Activated naive CD8-positive, alpha-beta T cell treated with anti-CD3 and anti-CD28 coated beads, Interleukin-2, amount 50 U/mL, for 24 hours (primary cell): ENCODE measurements at regions not wholly inside any gene's neighbourhood (a gene's known extent, or its start where the extent isn't known, plus 50 kb on each side); places are given as distances from the start of the nearest gene placed in this dataset.
"Not testable (repeated sequence)": the region's sequence is repeated elsewhere in the genome, so short reads cannot be mapped to it uniquely, and the experiment has no call there.

Source experiments
- ATAC-seq: fragments of 150-1000 bp; cut with Tn5 transposase; one replicate; pipeline ENCODE4 v1.10.0; 2021
- DNase-seq: peaks from one replicate; pipeline ENCODE4 v3.0.0; 2021
- H3K27ac Mint-ChIP-seq: one replicate; pipeline ENCODE4 v1.8.0; 2021; ENCODE audit warnings: mild to moderate bottlenecking, mixed read lengths
- H3K27me3 Mint-ChIP-seq: one replicate; pipeline ENCODE4 v1.8.0; 2021; ENCODE audit warnings: mixed read lengths
- H3K36me3 Mint-ChIP-seq: one replicate; pipeline ENCODE4 v1.8.0; 2021; ENCODE audit warnings: low read depth, mixed read lengths
- H3K4me1 Mint-ChIP-seq: one replicate; pipeline ENCODE4 v1.8.0; 2021; ENCODE audit warnings: mixed read lengths
- H3K4me3 Mint-ChIP-seq: one replicate; pipeline ENCODE4 v1.8.0; 2021; ENCODE audit warnings: mild to moderate bottlenecking, moderate library complexity, mixed read lengths
- H3K9me3 Mint-ChIP-seq: one replicate; pipeline ENCODE4 v1.8.0; 2021; ENCODE audit warnings: mixed read lengths

GRCh38 chr5:164145458-164145857 lies 640.0 kb downstream of the MAT2B start:
- H3K4me1 Mint-ChIP-seq: no peaks in the 10 kb centered on the region
- ATAC-seq (no peak), DNase-seq (no peak)
- H3K9me3 Mint-ChIP-seq: peaks cover 17% of the 10 kb centered on the region
- H3K27ac Mint-ChIP-seq: no peak overlapping the region
- H3K4me3 Mint-ChIP-seq: no peak overlapping the region
- no peaks in the 10 kb centered on the region for H3K36me3 Mint-ChIP-seq
- no peaks in the 10 kb centered on the region for H3K27me3 Mint-ChIP-seq

- peaks cover 17% of the 10 kb centered on the region for H3K9me3 Mint-ChIP-seq
- H3K27me3 Mint-ChIP-seq: no peaks in the 10 kb centered on the region
- H3K4me3 Mint-ChIP-seq: no peak overlapping the region
- ATAC-seq (no peak), DNase-seq (no peak)
- no peaks in the 10 kb centered on the region for H3K4me1 Mint-ChIP-seq
- H3K27ac Mint-ChIP-seq: no peak overlapping the region
- H3K36me3 Mint-ChIP-seq: no peaks in the 10 kb centered on the region
These were observed 640.8 kb downstream of the MAT2B start for GRCh38 chr5:164146223-164146622.

GRCh38 chr5:164148292-164148691 lies 642.9 kb downstream of the MAT2B start:
- no peak for DNase-seq
- Mint-ChIP-seq H3K4me3 (no peak overlapping the region), H3K27ac (no peak overlapping the region), H3K9me3 (peaks cover 23% of the 10 kb centered on the region), H3K36me3 (no peaks in the 10 kb centered on the region), H3K4me1 (no peaks in the 10 kb centered on the region), H3K27me3 (no peaks in the 10 kb centered on the region)
- ATAC-seq: no peak

GRCh38 chr5:164152539-164152938 lies 647.1 kb downstream of the MAT2B start:
- peaks cover 16% of the 10 kb centered on the region for H3K9me3 Mint-ChIP-seq
- ATAC-seq, H3K27ac Mint-ChIP-seq, H3K4me1 Mint-ChIP-seq, H3K27me3 Mint-ChIP-seq, DNase-seq, H3K4me3 Mint-ChIP-seq, H3K36me3 Mint-ChIP-seq: not testable (repeated sequence)

- ATAC-seq: no peak
- no peak overlapping the region for H3K27ac Mint-ChIP-seq
- peaks cover 16% of the 10 kb centered on the region for H3K9me3 Mint-ChIP-seq
- H3K4me3 Mint-ChIP-seq: no peak overlapping the region
- no peaks in the 10 kb centered on the region for H3K4me1 Mint-ChIP-seq
- H3K36me3 Mint-ChIP-seq: no peaks in the 10 kb centered on the region
- DNase-seq: no peak
- no peaks in the 10 kb centered on the region for H3K27me3 Mint-ChIP-seq
These were observed 648.2 kb downstream of the MAT2B start for GRCh38 chr5:164153469-164154172.

GRCh38 chr5:164170814-164171213 lies 665.4 kb downstream of the MAT2B start:
- DNase-seq (no peak), ATAC-seq (no peak)
- H3K4me1 Mint-ChIP-seq: no peaks in the 10 kb centered on the region
- no peaks in the 10 kb centered on the region for H3K27me3 Mint-ChIP-seq
- peaks cover 5% of the 10 kb centered on the region for H3K9me3 Mint-ChIP-seq
- H3K36me3 Mint-ChIP-seq: no peaks in the 10 kb centered on the region
- no peak overlapping the region for H3K27ac Mint-ChIP-seq
- H3K4me3 Mint-ChIP-seq: no peak overlapping the region

- H3K36me3 Mint-ChIP-seq: no peaks in the 10 kb centered on the region
- DNase-seq (no peak), ATAC-seq (no peak)
- H3K4me3 Mint-ChIP-seq: no peak overlapping the region
- H3K27me3 Mint-ChIP-seq: no peaks in the 10 kb centered on the region
- no peak overlapping the region for H3K27ac Mint-ChIP-seq
- peaks cover 13% of the 10 kb centered on the region for H3K9me3 Mint-ChIP-seq
- H3K4me1 Mint-ChIP-seq: no peaks in the 10 kb centered on the region
These were observed 669.7 kb downstream of the MAT2B start for GRCh38 chr5:164175083-164175482.

GRCh38 chr5:164179406-164179805 lies 674.0 kb downstream of the MAT2B start:
- no peak overlapping the region for H3K4me3 Mint-ChIP-seq
- peaks cover 18% of the 10 kb centered on the region for H3K9me3 Mint-ChIP-seq
- no peaks in the 10 kb centered on the region for H3K27me3 Mint-ChIP-seq
- ATAC-seq (no peak), DNase-seq (no peak)
- H3K4me1 Mint-ChIP-seq: no peaks in the 10 kb centered on the region
- H3K27ac Mint-ChIP-seq: no peak overlapping the region
- H3K36me3 Mint-ChIP-seq: no peaks in the 10 kb centered on the region

GRCh38 chr5:164181604-164182003 lies 676.2 kb downstream of the MAT2B start:
- no peaks in the 10 kb centered on the region for H3K4me1 Mint-ChIP-seq
- no peaks in the 10 kb centered on the region for H3K27me3 Mint-ChIP-seq
- no peak overlapping the region for H3K4me3 Mint-ChIP-seq
- H3K9me3 Mint-ChIP-seq: peaks cover 18% of the 10 kb centered on the region
- no peak overlapping the region for H3K27ac Mint-ChIP-seq
- ATAC-seq: no peak
- no peaks in the 10 kb centered on the region for H3K36me3 Mint-ChIP-seq
- no peak for DNase-seq

- Mint-ChIP-seq H3K9me3 (peaks cover 15% of the 10 kb centered on the region), H3K4me3 (no peak overlapping the region), H3K27me3 (no peaks in the 10 kb centered on the region), H3K36me3 (no peaks in the 10 kb centered on the region), H3K4me1 (no peaks in the 10 kb centered on the region), H3K27ac (no peak overlapping the region)
- ATAC-seq: no peak
- no peak for DNase-seq
These were observed 678.7 kb downstream of the MAT2B start for GRCh38 chr5:164184158-164184557.

GRCh38 chr5:164185000-164185399 lies 679.6 kb downstream of the MAT2B start:
- Mint-ChIP-seq H3K4me3 (no peak overlapping the region), H3K4me1 (no peaks in the 10 kb centered on the region), H3K27ac (no peak overlapping the region), H3K27me3 (no peaks in the 10 kb centered on the region), H3K36me3 (no peaks in the 10 kb centered on the region), H3K9me3 (peaks cover 15% of the 10 kb centered on the region)
- ATAC-seq: no peak
- DNase-seq: no peak

GRCh38 chr5:164186550-164186949 lies 681.1 kb downstream of the MAT2B start:
- no peak overlapping the region for H3K27ac Mint-ChIP-seq
- H3K9me3 Mint-ChIP-seq: peaks cover 10% of the 10 kb centered on the region
- ATAC-seq: no peak
- no peaks in the 10 kb centered on the region for H3K4me1 Mint-ChIP-seq
- no peaks in the 10 kb centered on the region for H3K36me3 Mint-ChIP-seq
- H3K4me3 Mint-ChIP-seq: no peak overlapping the region
- H3K27me3 Mint-ChIP-seq: no peaks in the 10 kb centered on the region
- no peak for DNase-seq

- Mint-ChIP-seq H3K9me3 (peaks cover 8% of the 10 kb centered on the region), H3K27me3 (no peaks in the 10 kb centered on the region), H3K4me1 (no peaks in the 10 kb centered on the region), H3K4me3 (no peak overlapping the region), H3K36me3 (no peaks in the 10 kb centered on the region), H3K27ac (no peak overlapping the region)
- DNase-seq: no peak
- ATAC-seq: no peak
These were observed 682.4 kb downstream of the MAT2B start for GRCh38 chr5:164187785-164188184.

- DNase-seq (no peak), ATAC-seq (no peak)
- Mint-ChIP-seq H3K4me3 (no peak overlapping the region), H3K27ac (no peak overlapping the region), H3K9me3 (peaks cover 4% of the 10 kb centered on the region), H3K36me3 (no peaks in the 10 kb centered on the region), H3K4me1 (no peaks in the 10 kb centered on the region), H3K27me3 (no peaks in the 10 kb centered on the region)
These were observed 683.3 kb downstream of the MAT2B start for GRCh38 chr5:164188733-164189148.

GRCh38 chr5:164191240-164191639 lies 685.8 kb downstream of the MAT2B start:
- ATAC-seq: no peak
- no peak for DNase-seq
- no peaks in the 10 kb centered on the region for H3K36me3 Mint-ChIP-seq
- peaks cover 4% of the 10 kb centered on the region for H3K9me3 Mint-ChIP-seq
- no peaks in the 10 kb centered on the region for H3K27me3 Mint-ChIP-seq
- H3K27ac Mint-ChIP-seq: no peak overlapping the region
- H3K4me1 Mint-ChIP-seq: no peaks in the 10 kb centered on the region
- H3K4me3 Mint-ChIP-seq: no peak overlapping the region

GRCh38 chr5:164202338-164202737 lies 696.9 kb downstream of the MAT2B start:
- Mint-ChIP-seq H3K27me3 (no peaks in the 10 kb centered on the region), H3K27ac (no peak overlapping the region), H3K9me3 (peaks cover 5% of the 10 kb centered on the region), H3K4me1 (no peaks in the 10 kb centered on the region), H3K36me3 (no peaks in the 10 kb centered on the region), H3K4me3 (no peak overlapping the region)
- DNase-seq (no peak), ATAC-seq (no peak)
